Right atrium auricular region (tissue), 2 donors: ENCODE measurements at regions not wholly inside any gene's neighbourhood (a gene's known extent, or its start where the extent isn't known, plus 50 kb on each side); places are given as distances from the start of the nearest gene placed in this dataset.

ENCODE experiments used
- DNase-seq: peaks from one replicate; pipeline ENCODE4 v3.0.0-alpha.2; 2019; ENCODE audit warnings: low spot score
- H3K27ac ChIP-seq, 2 donors: fragments of 200-600 bp; sonication (generic); 1 replicate in 1 of 2; 2 replicates in 1 of 2; pipeline ENCODE4 v1.5.1; 2016 to 2019
- H3K27me3 ChIP-seq, 2 donors: fragments of 200-600 bp; sonication (generic); one replicate each; pipeline versions ENCODE4 v1.5.1 to v1.6.0; 2017 to 2019
- H3K36me3 ChIP-seq: fragments of 200-600 bp; sonication (generic); one replicate; pipeline ENCODE4 v1.5.1; 2016
- H3K4me1 ChIP-seq, 2 donors: fragments of 200-600 bp; sonication (generic); one replicate each; pipeline versions ENCODE4 v1.5.1 to v1.6.0; 2017 to 2019
- H3K4me3 ChIP-seq, 2 donors: fragments of 200-600 bp; sonication (generic); 1 replicate in 1 of 2; 2 replicates in 1 of 2; pipeline ENCODE4 v1.5.1; 2017 to 2019; ENCODE audit warnings: mild to moderate bottlenecking in 1 of 2, moderate library complexity in 1 of 2
- H3K9me3 ChIP-seq, 2 donors: fragments of 200-600 bp; sonication (generic); one replicate each; pipeline ENCODE4 v1.5.1; 2019
- TF ChIP-seq, protein P1 (sequence below), 2 donors: fragments of 200-600 bp; sonication (generic); IDR thresholded peaks; one replicate each; pipeline ENCODE4 v1.5.1; 2019; ENCODE audit warnings: antibody characterized with exemption in 2 of 2

DNA sequence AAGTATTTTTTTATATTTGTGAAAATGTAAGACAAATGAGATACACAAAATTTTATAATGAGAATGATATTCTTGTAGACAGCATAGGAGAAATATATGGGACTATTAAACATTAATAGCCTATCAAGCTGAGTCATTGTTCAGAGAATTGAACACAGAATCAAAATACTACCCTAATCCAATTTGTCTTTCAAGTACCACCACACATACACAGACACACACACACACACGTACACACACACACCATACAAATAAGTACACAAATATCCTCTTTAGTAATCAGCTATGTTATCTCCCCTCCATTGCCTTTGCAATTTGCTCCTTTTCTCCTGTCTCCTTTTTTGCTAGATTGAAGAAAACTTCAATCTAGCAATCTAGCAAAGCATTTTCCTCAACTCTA lies 499.3 kb downstream of the FOXG1 start:
- no peak overlapping the region for H3K27ac ChIP-seq
- H3K27me3 ChIP-seq, result no peaks in the 10 kb centered on the region
- TF ChIP-seq, protein P1, sequence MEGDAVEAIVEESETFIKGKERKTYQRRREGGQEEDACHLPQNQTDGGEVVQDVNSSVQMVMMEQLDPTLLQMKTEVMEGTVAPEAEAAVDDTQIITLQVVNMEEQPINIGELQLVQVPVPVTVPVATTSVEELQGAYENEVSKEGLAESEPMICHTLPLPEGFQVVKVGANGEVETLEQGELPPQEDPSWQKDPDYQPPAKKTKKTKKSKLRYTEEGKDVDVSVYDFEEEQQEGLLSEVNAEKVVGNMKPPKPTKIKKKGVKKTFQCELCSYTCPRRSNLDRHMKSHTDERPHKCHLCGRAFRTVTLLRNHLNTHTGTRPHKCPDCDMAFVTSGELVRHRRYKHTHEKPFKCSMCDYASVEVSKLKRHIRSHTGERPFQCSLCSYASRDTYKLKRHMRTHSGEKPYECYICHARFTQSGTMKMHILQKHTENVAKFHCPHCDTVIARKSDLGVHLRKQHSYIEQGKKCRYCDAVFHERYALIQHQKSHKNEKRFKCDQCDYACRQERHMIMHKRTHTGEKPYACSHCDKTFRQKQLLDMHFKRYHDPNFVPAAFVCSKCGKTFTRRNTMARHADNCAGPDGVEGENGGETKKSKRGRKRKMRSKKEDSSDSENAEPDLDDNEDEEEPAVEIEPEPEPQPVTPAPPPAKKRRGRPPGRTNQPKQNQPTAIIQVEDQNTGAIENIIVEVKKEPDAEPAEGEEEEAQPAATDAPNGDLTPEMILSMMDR (IDR thresholded peaks at IDR 0.05), result no peak
- H3K9me3 ChIP-seq, result no peaks in the 10 kb centered on the region
- H3K36me3 ChIP-seq, result no peaks in the 10 kb centered on the region
- H3K4me1 ChIP-seq, result no peaks in the 10 kb centered on the region
- DNase-seq, result no peak
- H3K4me3 ChIP-seq, result no peak overlapping the region

- peaks cover 0 to 3% of the 10 kb centered on the region in 2 donors for H3K9me3 ChIP-seq
- H3K27ac ChIP-seq, result no peak overlapping the region
- H3K4me3 ChIP-seq, result no peak overlapping the region
- TF ChIP-seq, protein P1 (IDR thresholded peaks at IDR 0.05), result no peak
- no peaks in the 10 kb centered on the region for H3K27me3 ChIP-seq
- no peaks in the 10 kb centered on the region for H3K4me1 ChIP-seq
- DNase-seq, result no peak
- no peaks in the 10 kb centered on the region for H3K36me3 ChIP-seq
Observed at GRCh38 chr14:29271669-29272068, 505.1 kb downstream of the FOXG1 start.

DNA sequence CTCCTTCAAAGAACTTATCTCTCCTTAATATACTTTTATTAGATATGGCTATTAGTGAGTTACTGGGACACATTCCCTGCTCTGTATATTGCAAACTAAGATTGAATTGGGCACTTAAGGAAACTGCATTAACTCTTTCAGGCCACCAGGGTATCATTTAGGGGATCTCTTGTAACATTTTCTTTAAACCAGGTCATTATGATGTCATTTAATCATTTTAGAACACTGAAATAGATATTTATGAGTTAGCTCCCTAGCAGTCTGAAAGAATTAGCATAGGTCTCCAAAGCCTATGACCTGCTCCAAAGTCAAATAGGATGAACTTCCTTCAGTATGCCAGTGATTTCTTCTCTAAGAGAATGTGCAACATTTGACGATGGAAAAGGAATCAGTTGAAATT lies 506.9 kb downstream of the FOXG1 start:
- TF ChIP-seq, protein P1 (IDR thresholded peaks at IDR 0.05), result no peak
- Histone ChIP-seq H3K27me3 (no peaks in the 10 kb centered on the region), H3K27ac (no peak overlapping the region), H3K9me3 (peaks cover 0 to 3% of the 10 kb centered on the region in 2 donors), H3K4me1 (no peaks in the 10 kb centered on the region), H3K36me3 (no peaks in the 10 kb centered on the region), H3K4me3 (no peak overlapping the region)
- DNase-seq, result no peak

- H3K27me3 ChIP-seq, result no peaks in the 10 kb centered on the region
- H3K9me3 ChIP-seq, result peaks cover 0 to 3% of the 10 kb centered on the region in 2 donors
- H3K4me1 ChIP-seq, result no peaks in the 10 kb centered on the region
- no peak for DNase-seq
- TF ChIP-seq, protein P1 (IDR thresholded peaks at IDR 0.05), result no peak
- H3K4me3 ChIP-seq, result no peak overlapping the region
- H3K27ac ChIP-seq, result no peak overlapping the region
- no peaks in the 10 kb centered on the region for H3K36me3 ChIP-seq
Observed at GRCh38 chr14:29274890-29275596, 508.5 kb downstream of the FOXG1 start.

GRCh38 chr14:29278301-29279263 lies 512.0 kb downstream of the FOXG1 start:
- Histone ChIP-seq H3K9me3 (no peaks in the 10 kb centered on the region), H3K27me3 (no peaks in the 10 kb centered on the region), H3K36me3 (no peaks in the 10 kb centered on the region), H3K4me3 (no peak overlapping the region), H3K27ac (no peak overlapping the region), H3K4me1 (no peaks in the 10 kb centered on the region)
- TF ChIP-seq, protein P1 (IDR thresholded peaks at IDR 0.05), result no peak
- no peak for DNase-seq
